ENCODE measurements at regions not wholly inside any gene's neighbourhood (a gene's known extent, or its start where the extent isn't known, plus 50 kb on each side); places are given as distances from the start of the nearest gene placed in this dataset.

GRCh38 chr5:152900332-152900731, 495.3 kb upstream of the NMUR2 start:
- no peak for DNase-seq

- DNase-seq: no peak
These were observed 496.7 kb upstream of the NMUR2 start for GRCh38 chr5:152901754-152902153.

- DNase-seq: no peak
These were observed 500.2 kb upstream of the NMUR2 start for GRCh38 chr5:152905286-152905685.

GRCh38 chr5:152907488-152908245, 502.6 kb upstream of the NMUR2 start:
- no peak for DNase-seq

- no peak for DNase-seq
These were observed 507.8 kb upstream of the NMUR2 start for GRCh38 chr5:152912924-152913323.

GRCh38 chr5:152932621-152933020, 527.5 kb upstream of the NMUR2 start:
- no peak for DNase-seq

GRCh38 chr5:152933056-152933455, 528.0 kb upstream of the NMUR2 start:
- DNase-seq: no peak

GRCh38 chr5:152938630-152939029, 533.6 kb upstream of the NMUR2 start:
- no peak for DNase-seq

GRCh38 chr5:152942633-152943336, 537.7 kb upstream of the NMUR2 start:
- DNase-seq: no peak

- DNase-seq: no peak
These were observed 536.5 kb upstream of the GRIA1 start for GRCh38 chr5:152953788-152954483.

- no peak for DNase-seq
These were observed 533.4 kb upstream of the GRIA1 start for GRCh38 chr5:152956943-152957613.

GRCh38 chr5:152978141-152978835, 512.2 kb upstream of the GRIA1 start:
- no peak for DNase-seq

- DNase-seq: no peak
These were observed 503.3 kb upstream of the GRIA1 start for GRCh38 chr5:152987131-152987530.

GRCh38 chr5:152990217-152990616, 500.3 kb upstream of the GRIA1 start:
- no peak for DNase-seq

- DNase-seq: no peak
These were observed 499.8 kb upstream of the GRIA1 start for GRCh38 chr5:152990649-152991048.

GRCh38 chr5:152994033-152994680, 496.3 kb upstream of the GRIA1 start:
- no peak for DNase-seq

GRCh38 chr5:152995214-152995725, 495.2 kb upstream of the GRIA1 start:
- no peak for DNase-seq

GRCh38 chr5:153005711-153006110, 484.8 kb upstream of the GRIA1 start:
- DNase-seq: no peak

- no peak for DNase-seq
These were observed 483.8 kb upstream of the GRIA1 start for GRCh38 chr5:153006681-153007080.

- DNase-seq: no peak
These were observed 476.3 kb upstream of the GRIA1 start for GRCh38 chr5:153014194-153014593.

GRCh38 chr5:153018121-153018520, 472.3 kb upstream of the GRIA1 start:
- DNase-seq: no peak

All from activated naive CD4-positive, alpha-beta T cell treated with anti-CD3 and anti-CD28 coated beads, Interleukin-2, amount 50 U/mL, for 16 hours (primary cell).